ENCODE measurements at regions not wholly inside any gene's neighbourhood (a gene's known extent, or its start where the extent isn't known, plus 50 kb on each side); places are given as distances from the start of the nearest gene placed in this dataset.

GRCh38 chr2:133843551-133843950, 275.3 kb upstream of the NCKAP5 start:
- Histone ChIP-seq H3K36me3 (ENCODE audit: control insufficient read depth, low read length) (no peaks in the 10 kb centered on the region), H3K4me1 (ENCODE audit: control insufficient read depth, low read length) (no peaks in the 10 kb centered on the region), H3K79me2 (ENCODE audit: control insufficient read depth, low read length) (no peaks in the 10 kb centered on the region), H3K27me3 (ENCODE audit: control insufficient read depth, low read length) (no peaks in the 10 kb centered on the region), H3K9me3 (ENCODE audit: control insufficient read depth, insufficient read depth, low read length) (no peaks in the 10 kb centered on the region), H3F3A (ENCODE audit: control insufficient read depth, insufficient read depth) (no peaks in the 10 kb centered on the region), H3K9me2 (replicated peaks; ENCODE audit: control insufficient read depth, low read length) (no peaks in the 10 kb centered on the region), H3K4me2 (ENCODE audit: low read length) (no peak overlapping the region), H3K4me3 (ENCODE audit: low read length) (no peak overlapping the region), H4K20me1 (ENCODE audit: control insufficient read depth, insufficient read depth, low read depth, low read length) (no peaks in the 10 kb centered on the region), H3K27ac (ENCODE audit: low read depth, low read length) (no peak overlapping the region)
- TF ChIP-seq EZH2phosphoT487 (IDR thresholded peaks at IDR 0.05; ENCODE audit: borderline replicate concordance, low read length) (no peak), CTCF (IDR thresholded peaks at IDR 0.05; ENCODE audit: low read depth, low read length, poor library complexity, severe bottlenecking) (no peak)

- Histone ChIP-seq H3K9me3 (ENCODE audit: control insufficient read depth, insufficient read depth, low read length) (no peaks in the 10 kb centered on the region), H4K20me1 (ENCODE audit: control insufficient read depth, insufficient read depth, low read depth, low read length) (no peaks in the 10 kb centered on the region), H3K4me2 (ENCODE audit: low read length) (no peak overlapping the region), H3K79me2 (ENCODE audit: control insufficient read depth, low read length) (no peaks in the 10 kb centered on the region), H3K27me3 (ENCODE audit: control insufficient read depth, low read length) (no peaks in the 10 kb centered on the region), H3K4me1 (ENCODE audit: control insufficient read depth, low read length) (no peaks in the 10 kb centered on the region), H3K27ac (ENCODE audit: low read depth, low read length) (no peak overlapping the region), H3F3A (ENCODE audit: control insufficient read depth, insufficient read depth) (no peaks in the 10 kb centered on the region), H3K36me3 (ENCODE audit: control insufficient read depth, low read length) (no peaks in the 10 kb centered on the region), H3K4me3 (ENCODE audit: low read length) (no peak overlapping the region), H3K9me2 (replicated peaks; ENCODE audit: control insufficient read depth, low read length) (no peaks in the 10 kb centered on the region)
- TF ChIP-seq EZH2phosphoT487 (IDR thresholded peaks at IDR 0.05; ENCODE audit: borderline replicate concordance, low read length): no peak
- peak; percentile 87 for TF ChIP-seq CTCF (IDR thresholded peaks at IDR 0.05; ENCODE audit: low read depth, low read length, poor library complexity, severe bottlenecking)
Observed at GRCh38 chr2:133844214-133844892, 276.1 kb upstream of the NCKAP5 start.

- Histone ChIP-seq H4K20me1 (ENCODE audit: control insufficient read depth, insufficient read depth, low read depth, low read length) (no peaks in the 10 kb centered on the region), H3K9me2 (replicated peaks; ENCODE audit: control insufficient read depth, low read length) (no peaks in the 10 kb centered on the region), H3F3A (ENCODE audit: control insufficient read depth, insufficient read depth) (no peaks in the 10 kb centered on the region), H3K4me2 (ENCODE audit: low read length) (no peak overlapping the region), H3K4me3 (ENCODE audit: low read length) (no peak overlapping the region), H3K27me3 (ENCODE audit: control insufficient read depth, low read length) (peaks cover 9% of the 10 kb centered on the region; the same call in 1 of the 2 replicates), H3K27ac (ENCODE audit: low read depth, low read length) (no peak overlapping the region), H3K36me3 (ENCODE audit: control insufficient read depth, low read length) (no peaks in the 10 kb centered on the region), H3K4me1 (ENCODE audit: control insufficient read depth, low read length) (no peaks in the 10 kb centered on the region), H3K79me2 (ENCODE audit: control insufficient read depth, low read length) (no peaks in the 10 kb centered on the region), H3K9me3 (ENCODE audit: control insufficient read depth, insufficient read depth, low read length) (no peaks in the 10 kb centered on the region)
- no peak for TF ChIP-seq CTCF (IDR thresholded peaks at IDR 0.05; ENCODE audit: low read depth, low read length, poor library complexity, severe bottlenecking)
- no peak for TF ChIP-seq EZH2phosphoT487 (IDR thresholded peaks at IDR 0.05; ENCODE audit: borderline replicate concordance, low read length)
Observed at GRCh38 chr2:133846476-133846875, 278.2 kb upstream of the NCKAP5 start.

Data from DOHH2 (cell line).